ENCODE measurements at regions not wholly inside any gene's neighbourhood (a gene's known extent, or its start where the extent isn't known, plus 50 kb on each side); places are given as distances from the start of the nearest gene placed in this dataset.

- TF ChIP-seq CTCF (conservative IDR thresholded peaks at IDR 0.05 in 1 of 2, IDR thresholded peaks at IDR 0.05 in 1 of 2; ENCODE audit: low read depth in 1 of 2, low read length in 2 of 2) = no peak
- TF ChIP-seq EZH2 (IDR thresholded peaks at IDR 0.05; ENCODE audit: low read length, missing control alignments) = no peak
Observed at GRCh38 chr12:65761301-65761700, 63.0 kb upstream of the HMGA2 start.

All from fibroblast of lung (primary cell).